DMS 273 (cell line): ENCODE measurements at regions not wholly inside any gene's neighbourhood (a gene's known extent, or its start where the extent isn't known, plus 50 kb on each side); places are given as distances from the start of the nearest gene placed in this dataset.
A peak's percentile ranks its signal among the peaks of the same experiment; 100 is the strongest.

Source experiments
- DNase-seq: peaks from one replicate; lab custom pipeline; 2025; ENCODE audit not compliant: unreplicated experiment; lab: John Stamatoyannopoulos, UW

GRCh38 chr20:47960769-47961541 is 175.7 kb upstream of the SULF2 start:
- no peak for DNase-seq

- no peak for DNase-seq
These were observed 175.0 kb upstream of the SULF2 start for GRCh38 chr20:47960277-47960676.

GRCh38 chr20:47957989-47958801 is 172.9 kb upstream of the SULF2 start:
- peak; percentile 87 for DNase-seq

GRCh38 chr20:47957135-47957534 is 171.9 kb upstream of the SULF2 start:
- no peak for DNase-seq

DNA sequence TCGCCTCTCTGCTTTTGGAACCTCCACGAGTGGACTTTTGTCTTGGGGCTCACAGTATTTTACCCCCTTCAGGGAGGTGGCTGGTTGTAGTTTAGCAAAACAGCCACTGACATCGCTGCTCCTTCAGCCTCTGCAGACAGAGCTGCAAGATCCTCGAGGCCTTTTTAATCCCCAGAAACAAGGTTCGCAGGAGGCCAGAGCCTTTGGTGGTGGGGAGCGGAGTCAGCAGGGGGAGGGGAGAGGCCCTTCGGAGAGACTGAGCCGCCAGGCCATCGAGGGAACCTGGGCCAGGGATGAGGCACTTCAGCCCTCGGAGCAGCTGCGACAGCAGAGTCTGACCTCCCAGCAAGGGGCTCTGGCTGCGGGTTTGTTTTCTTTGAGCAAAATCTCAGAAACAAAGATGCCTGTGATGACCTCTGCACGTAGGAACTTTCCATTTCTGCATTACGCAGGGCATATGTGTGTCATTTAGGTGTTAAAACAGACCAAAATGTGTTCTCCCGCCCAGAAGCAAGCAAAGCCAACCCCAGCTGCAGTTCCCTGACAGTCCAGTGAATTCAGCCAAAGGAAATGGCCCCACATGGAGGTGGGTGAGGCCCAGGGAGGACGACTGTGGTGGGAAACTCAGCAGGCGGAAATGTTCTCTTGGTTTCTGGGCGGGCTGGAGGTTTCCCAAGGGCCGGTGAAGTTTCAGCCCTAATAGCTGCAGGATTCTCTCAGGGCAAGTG is 171.2 kb upstream of the SULF2 start:
- no peak for DNase-seq

GRCh38 chr20:47953471-47953870 is 168.2 kb upstream of the SULF2 start:
- no peak for DNase-seq

- no peak for DNase-seq
These were observed 166.8 kb upstream of the SULF2 start for GRCh38 chr20:47952023-47952564.

GRCh38 chr20:47951521-47951971 is 166.3 kb upstream of the SULF2 start:
- no peak for DNase-seq

- DNase-seq = no peak
These were observed 165.6 kb upstream of the SULF2 start for GRCh38 chr20:47950913-47951283.

DNA sequence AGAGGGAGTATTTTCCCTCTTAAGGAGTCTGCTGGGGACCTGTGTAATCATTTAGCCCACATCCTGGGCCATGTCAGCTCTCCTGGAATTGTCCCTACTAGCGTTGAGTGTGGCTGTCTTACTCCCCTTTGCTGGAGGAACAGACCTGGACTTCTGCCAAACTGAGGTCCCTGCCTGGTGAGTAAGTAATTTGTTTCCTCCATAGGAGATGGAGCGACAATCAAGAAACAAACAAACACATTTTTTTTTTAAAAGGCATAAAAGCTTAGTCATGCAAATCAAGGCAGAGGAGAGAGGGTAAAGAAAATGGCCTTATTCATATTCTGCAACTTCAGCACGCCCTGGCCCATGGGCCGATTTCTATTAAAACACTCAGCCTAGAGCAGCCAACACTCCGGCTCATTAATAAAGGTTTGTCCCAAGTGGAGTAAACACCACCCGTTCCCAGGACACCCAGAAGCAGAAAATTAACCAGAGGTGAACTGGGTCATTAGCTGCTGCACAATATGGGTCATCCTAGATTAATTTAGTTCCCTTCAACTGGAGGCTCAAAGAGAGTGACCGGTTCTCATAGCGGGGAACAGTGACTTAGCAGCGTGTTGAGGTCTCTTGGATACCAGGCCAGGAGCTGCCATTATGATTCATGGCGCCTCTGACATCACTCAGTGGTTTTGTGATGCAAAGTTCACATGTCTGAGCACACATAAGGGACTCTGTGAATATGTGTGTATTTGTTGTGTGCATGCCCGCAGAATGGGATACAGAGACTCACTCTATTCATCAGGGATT is 165.0 kb upstream of the SULF2 start:
- peak; percentile 28 for DNase-seq

DNA sequence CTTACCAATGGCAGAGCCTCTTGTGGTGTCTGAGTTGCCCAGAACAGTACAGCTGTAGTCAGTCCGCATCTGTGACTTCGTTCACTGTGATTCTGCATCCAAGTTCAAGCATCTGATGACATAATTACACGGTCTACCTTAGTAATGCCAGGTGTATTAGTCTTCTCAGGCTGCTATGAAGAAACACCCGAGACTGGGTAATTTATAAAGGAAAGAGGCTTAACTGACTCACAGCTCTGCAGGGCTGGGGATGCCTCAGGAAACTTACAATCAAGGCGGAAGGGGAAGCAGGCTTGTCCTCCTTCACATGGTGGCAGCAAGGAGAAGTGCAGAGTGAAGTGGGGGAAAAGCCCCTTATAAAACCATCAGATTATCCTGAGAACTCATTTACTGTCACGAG is 163.9 kb upstream of the SULF2 start:
- DNase-seq = no peak

- no peak for DNase-seq
These were observed 159.4 kb upstream of the SULF2 start for GRCh38 chr20:47944682-47945081.

GRCh38 chr20:47941869-47942268 is 156.6 kb upstream of the SULF2 start:
- no peak for DNase-seq

DNA sequence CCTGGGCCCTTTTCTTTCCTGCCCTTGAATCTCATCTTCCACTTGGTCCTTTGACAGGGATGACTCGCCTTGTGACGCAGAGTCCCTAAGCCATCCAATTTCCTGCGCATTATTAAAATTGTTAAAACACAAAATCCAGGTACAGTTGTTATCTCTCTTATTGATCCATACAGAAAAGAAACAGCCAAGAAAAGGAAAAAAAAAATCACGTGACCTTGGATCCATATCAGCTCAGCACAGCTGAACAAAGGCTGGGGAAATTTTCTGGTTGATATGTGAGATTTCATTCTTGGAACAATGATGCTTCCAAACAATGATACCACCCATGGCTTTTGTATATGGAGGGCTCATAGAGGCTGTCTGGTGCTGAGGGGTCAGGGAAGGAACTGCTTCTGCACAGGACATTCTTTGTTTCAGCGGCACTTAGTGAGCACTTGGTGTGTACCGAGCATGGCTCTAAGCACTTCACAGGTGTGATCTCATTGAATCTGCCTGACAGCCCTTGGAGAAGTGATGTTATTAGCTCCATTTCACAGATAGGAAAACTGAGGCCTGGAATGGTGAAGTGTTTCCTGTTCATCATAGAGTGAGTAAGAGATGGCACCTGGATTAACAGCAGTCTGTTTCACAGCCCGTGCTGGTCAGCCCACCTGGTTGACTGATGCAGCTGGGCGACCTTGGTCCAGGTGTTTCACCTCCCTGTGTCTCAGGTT is 155.0 kb upstream of the SULF2 start:
- DNase-seq = no peak

- no peak for DNase-seq
These were observed 151.3 kb upstream of the SULF2 start for GRCh38 chr20:47936612-47937011.

- no peak for DNase-seq
These were observed 149.5 kb upstream of the SULF2 start for GRCh38 chr20:47934761-47935160.

GRCh38 chr20:47931443-47931842 is 146.2 kb upstream of the SULF2 start:
- DNase-seq = no peak

- DNase-seq = no peak
These were observed 145.7 kb upstream of the SULF2 start for GRCh38 chr20:47931002-47931401.

DNA sequence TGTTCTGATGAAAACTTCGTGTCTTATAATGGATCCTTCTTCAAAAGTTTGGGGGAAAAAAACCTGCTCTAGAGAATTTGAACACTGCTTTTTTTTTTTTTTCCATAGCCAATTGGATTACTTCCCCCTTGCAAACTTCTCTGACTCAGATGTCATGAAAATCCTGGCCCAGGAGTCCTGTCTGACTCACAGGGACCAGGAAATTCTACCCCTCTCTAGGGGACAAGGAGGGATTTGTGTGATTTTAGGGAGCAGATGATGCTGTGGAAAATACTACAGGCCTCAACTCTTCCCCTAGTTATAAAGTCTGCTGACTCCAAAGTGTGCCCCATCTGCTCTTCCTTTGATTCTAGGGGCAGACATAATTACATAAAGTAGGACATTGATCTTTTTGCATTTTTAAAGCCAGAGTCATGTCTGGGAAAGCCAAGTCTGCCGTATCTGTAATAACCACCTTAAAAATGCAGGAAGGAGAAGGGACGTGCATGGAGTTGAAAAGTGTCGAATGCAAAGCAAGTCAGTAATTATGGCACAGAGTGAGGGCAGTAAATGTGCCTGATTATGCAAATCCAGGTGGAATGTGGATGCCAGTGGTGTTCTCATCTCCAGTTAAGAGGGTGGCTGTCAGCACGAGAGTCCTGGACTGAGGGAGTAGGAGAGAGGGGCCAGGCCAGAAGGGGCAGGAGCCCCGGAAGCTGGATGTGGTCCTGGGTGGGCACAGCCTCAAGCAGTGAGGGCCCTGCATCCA is 144.3 kb upstream of the SULF2 start:
- peak; percentile 94 for DNase-seq
